NOMO-1 (cell line): ENCODE measurements at regions not wholly inside any gene's neighbourhood (a gene's known extent, or its start where the extent isn't known, plus 50 kb on each side); places are given as distances from the start of the nearest gene placed in this dataset.

Experiments used
- DNase-seq, 2 experiments: peaks; one replicate each; lab custom pipeline; 2025; ENCODE audit not compliant: unreplicated experiment in 2 of 2; lab: John Stamatoyannopoulos, UW

DNA sequence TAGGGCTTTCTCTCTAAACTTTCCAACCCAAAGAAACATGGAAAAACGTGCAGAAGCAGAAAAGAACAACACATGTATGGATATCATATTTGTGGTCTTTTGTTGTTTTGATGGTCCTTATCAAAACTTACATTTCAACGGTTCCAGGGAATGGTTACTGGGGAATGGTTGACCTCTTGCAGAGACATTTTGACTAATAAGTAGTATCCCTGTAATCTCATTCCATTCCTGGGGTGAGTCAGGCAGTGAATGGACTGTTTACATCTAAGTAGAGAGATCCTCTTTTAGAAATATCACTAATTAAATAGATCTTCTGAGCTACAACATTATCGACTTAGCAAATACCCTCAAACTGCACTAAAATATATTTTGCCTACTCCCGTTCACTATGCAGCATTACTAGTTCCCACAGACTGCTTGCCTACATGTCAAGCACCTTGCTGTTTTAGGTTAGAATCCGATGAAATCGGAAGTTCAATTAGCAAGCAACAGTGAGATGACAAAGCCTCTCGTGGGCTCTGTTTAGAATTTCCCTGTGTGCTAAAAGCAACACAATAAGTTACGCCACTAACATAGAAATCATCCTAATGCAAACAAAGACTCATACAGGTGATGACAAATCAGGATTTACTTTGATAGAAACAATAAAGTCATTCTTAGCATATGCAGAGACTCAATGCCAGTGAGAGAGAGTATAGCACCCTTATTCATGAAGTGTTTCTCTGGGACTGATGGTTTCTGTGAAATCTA is 797.7 kb upstream of the ARGLU1 start:
- no peak for DNase-seq

- no peak for DNase-seq
Observed at GRCh38 chr13:107364658-107365057, 796.7 kb upstream of the ARGLU1 start.

GRCh38 chr13:107361666-107362065 is 793.7 kb upstream of the ARGLU1 start:
- DNase-seq: no peak

DNA sequence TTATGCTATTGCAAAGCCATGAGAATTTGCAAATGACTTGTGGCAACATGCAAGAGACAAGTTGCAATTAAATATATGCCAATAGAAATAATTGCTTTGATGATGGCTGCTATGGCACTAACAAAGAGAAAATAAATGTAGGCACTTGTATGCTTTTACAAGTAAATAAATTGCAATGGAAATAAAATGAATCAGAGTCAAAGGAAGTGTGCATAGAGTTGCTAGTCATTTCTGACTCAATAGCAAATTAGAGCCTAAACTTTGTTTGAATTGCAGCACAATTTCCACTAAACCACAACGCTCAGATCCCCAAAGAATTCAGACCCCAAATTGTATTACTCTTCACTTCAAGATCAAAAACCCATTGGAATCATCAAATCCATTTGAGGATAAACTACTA is 792.1 kb upstream of the ARGLU1 start:
- DNase-seq: no peak

GRCh38 chr13:107358866-107359265 is 790.9 kb upstream of the ARGLU1 start:
- DNase-seq: no peak

GRCh38 chr13:107351305-107351704 is 783.4 kb upstream of the ARGLU1 start:
- no peak for DNase-seq

DNA sequence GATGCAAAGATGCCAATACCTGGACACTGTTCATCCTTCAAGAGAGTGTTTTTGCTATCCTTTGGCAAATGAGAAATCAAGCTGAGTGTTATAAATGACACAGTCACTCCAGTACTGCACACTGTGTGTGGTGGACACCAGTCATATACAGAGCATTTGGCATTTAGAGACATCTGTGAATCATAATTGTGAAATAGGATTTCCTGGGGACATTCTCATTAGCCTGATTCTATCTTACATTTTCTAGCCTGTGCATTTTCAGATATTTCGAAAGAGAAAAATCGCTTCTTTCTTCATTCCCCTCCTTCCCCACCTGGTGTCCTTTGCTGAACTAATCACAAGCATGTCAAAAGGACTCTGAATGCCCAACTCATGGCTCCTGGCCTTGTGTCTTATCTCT is 781.0 kb upstream of the ARGLU1 start:
- DNase-seq: no peak

DNA sequence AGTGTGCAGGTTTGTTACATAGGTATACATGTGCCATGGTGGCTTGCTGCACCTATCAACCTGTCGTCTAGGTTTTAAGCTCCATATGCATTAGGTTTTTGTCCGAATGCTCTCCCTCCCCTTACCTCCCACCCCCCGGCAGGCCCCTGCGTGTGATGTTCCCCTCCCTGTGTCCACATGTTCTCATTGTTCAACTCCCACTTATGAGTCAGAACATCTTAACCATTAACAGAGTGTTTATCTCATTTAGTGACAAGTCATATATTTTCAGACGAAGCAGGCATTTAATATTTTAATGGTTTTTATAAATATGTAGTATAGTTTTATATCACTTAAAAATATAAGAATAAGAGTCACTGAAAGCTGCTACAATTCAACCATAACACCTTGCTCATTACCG is 780.5 kb upstream of the ARGLU1 start:
- no peak for DNase-seq

- DNase-seq: no peak
Observed at GRCh38 chr13:107347641-107348369, 779.9 kb upstream of the ARGLU1 start.

DNA sequence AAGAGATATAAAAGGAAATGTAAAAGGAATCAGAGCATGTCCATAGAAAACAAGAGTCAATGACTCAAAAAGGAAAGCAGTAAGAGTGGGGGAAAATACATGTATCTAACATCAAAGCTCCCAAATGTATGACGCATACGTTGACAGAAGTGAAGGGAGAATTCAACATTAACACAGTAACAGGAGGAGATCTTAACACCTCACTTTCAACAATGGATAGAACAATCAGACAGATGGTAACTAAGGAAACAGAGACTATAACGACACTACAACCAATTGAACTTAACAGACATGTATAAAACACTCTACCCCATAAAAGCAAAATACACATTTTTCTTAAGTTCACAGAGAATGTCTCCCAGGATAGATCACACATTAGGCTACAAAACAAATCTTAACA is 774.8 kb upstream of the ARGLU1 start:
- DNase-seq: no peak

DNA sequence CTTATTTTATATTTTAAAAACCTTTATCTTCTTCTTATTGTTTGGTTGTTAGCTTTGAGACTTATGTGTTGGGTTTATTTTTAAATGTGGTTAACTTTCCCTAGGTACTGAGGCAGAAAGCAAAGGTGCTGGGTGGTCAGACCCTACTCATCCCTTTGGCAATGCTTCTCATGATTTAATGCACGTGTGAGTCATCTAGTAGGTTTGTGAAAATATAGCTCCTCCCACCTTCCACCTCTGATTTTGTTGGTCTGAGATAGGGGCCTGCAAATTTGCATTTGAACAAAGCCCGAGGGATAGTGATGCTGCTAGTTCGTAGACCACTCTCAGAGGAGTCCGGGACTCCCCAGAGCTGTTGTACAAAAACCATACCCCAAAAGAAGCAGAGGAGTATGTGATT is 771.3 kb upstream of the ARGLU1 start:
- DNase-seq: no peak

GRCh38 chr13:107332188-107332587 is 764.3 kb upstream of the ARGLU1 start:
- no peak for DNase-seq

GRCh38 chr13:107331359-107331758 is 763.4 kb upstream of the ARGLU1 start:
- no peak for DNase-seq

- no peak for DNase-seq
Observed at GRCh38 chr13:107330484-107330883, 762.5 kb upstream of the ARGLU1 start.

DNA sequence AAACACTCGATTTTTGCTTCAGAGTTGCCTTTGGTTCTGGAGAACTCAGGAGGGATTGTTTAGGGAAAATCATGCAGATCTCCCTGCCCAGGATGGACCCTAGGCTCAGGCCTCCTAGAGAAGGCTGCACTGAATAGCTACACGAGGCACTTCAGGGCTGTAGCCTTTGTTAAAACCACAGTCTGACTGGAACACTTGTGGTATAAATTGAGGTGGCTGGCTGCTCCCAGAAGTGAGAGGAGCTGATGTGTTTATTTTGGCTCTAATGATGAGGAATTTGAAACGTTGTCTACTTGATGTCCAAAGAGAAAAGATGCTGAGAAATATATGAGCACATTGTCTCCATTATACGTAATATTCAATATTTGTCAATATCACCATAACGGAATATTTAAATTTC is 762.1 kb upstream of the ARGLU1 start:
- no peak for DNase-seq

- DNase-seq: no peak
Observed at GRCh38 chr13:107324416-107325204, 756.7 kb upstream of the ARGLU1 start.

- DNase-seq: no peak
Observed at GRCh38 chr13:107322228-107322627, 754.3 kb upstream of the ARGLU1 start.

DNA sequence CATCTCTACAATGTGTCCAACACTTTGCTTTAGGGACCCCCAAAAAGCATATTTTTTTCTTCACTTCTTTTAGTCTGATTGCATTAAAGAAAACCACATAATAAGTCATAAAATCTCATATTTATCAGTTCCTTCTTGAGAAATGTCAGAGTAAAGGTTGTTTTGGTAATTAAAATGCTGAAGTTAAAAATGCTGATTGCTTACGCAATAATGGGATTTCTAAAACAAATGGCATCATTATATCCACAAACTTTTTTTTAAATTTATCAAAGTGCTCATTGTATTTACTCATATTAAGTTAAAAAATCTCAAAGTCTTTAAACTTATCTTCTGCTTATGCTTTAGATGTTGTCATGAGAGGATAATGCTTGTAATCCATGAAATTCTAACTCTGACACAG is 737.2 kb upstream of the ARGLU1 start:
- DNase-seq: no peak

GRCh38 chr13:107301724-107302374 is 733.9 kb upstream of the ARGLU1 start:
- DNase-seq: no peak

GRCh38 chr13:107299717-107300116 is 731.8 kb upstream of the ARGLU1 start:
- no peak for DNase-seq

GRCh38 chr13:107296804-107297203 is 728.9 kb upstream of the ARGLU1 start:
- DNase-seq: no peak
